ENCODE measurements at regions not wholly inside any gene's neighbourhood (a gene's known extent, or its start where the extent isn't known, plus 50 kb on each side); places are given as distances from the start of the nearest gene placed in this dataset.

DNA sequence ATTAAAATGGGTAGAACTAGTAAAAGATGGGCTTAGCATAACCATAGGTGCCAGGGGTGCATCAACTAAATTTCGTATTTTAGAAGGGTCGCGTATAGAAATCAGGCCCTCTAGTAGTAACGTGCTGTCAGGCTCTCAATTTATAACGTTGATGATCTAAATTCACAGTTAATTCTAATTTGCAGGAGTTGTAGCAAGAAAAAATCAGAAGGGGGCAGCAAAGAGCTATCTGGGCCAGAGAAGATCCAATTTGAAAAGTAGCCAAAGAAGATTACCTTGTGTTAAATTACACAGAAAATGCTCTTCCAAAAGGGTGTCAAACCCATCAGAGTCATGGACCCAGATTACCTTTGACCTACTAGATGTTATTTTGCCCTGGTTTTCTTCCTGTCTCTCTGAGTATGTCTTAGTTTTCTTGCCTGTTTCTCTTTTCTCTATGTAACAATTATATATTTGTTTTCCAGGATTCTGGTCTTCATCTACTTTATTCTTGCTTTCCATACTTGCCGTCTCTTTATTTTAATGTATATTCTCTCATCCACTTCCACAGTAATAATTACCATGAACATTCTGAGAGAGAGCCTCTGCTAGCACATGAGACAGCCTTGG, 1030.9 kb downstream of the AMY1C start:
- no TSS peak for BruUV-seq (replicated peaks)
- intact Hi-C loops (cut with micrococcal nuclease): loop anchor here (10.0 kb wide), 1 partner anchor 1014 kb away; no protein-coding TSS in a partner anchor
- dilution Hi-C loops (cut with MboI; ENCODE audit: extremely low pct_ligation_motif_present, low sequenced_read_pairs): no loop called here
- ChIA-PET CTCF (no interaction called here), POLR2A (no interaction called here)
- no peaks in the 10 kb centered on the region for H4K20me1 ChIP-seq (replicated peaks; ENCODE audit: control insufficient read depth, extremely low read depth, insufficient read depth, low read length)
- FAIRE-seq (peak; percentile 55), DNase-seq (ENCODE audit: low read depth, low spot score) (peak; percentile 9)
- no peaks in the 10 kb centered on the region for H3K9me3 ChIP-seq (replicated peaks; ENCODE audit: control insufficient read depth, insufficient read depth, low read length)
- no peaks in the 10 kb centered on the region for H3K9me1 ChIP-seq (replicated peaks; ENCODE audit: control insufficient read depth, extremely low read depth, insufficient read depth, low read length)
- no peaks in the 10 kb centered on the region for H3K4me1 ChIP-seq (ENCODE audit: control insufficient read depth, extremely low read depth, insufficient read depth, low read length)
- no peak overlapping the region for H3K9ac ChIP-seq (replicated peaks; ENCODE audit: extremely low read depth, insufficient read depth, low read length)
- no peaks in the 10 kb centered on the region for H3K27me3 ChIP-seq (ENCODE audit: control insufficient read depth in 2 of 2, insufficient read depth in 2 of 2, low read length in 2 of 2)
- no peak overlapping the region for H3K4me3 ChIP-seq (replicated peaks in 1 of 3; ENCODE audit: insufficient read depth in 1 of 3, low read depth in 1 of 3, low read length in 3 of 3)
- no peaks in the 10 kb centered on the region for H3K36me3 ChIP-seq (ENCODE audit: control insufficient read depth in 2 of 2, extremely low read depth in 1 of 2, insufficient read depth in 2 of 2, low read length in 2 of 2)
- H3K4me2 ChIP-seq (ENCODE audit: insufficient read depth, low read length): no peak overlapping the region
- TF ChIP-seq, protein P1, sequence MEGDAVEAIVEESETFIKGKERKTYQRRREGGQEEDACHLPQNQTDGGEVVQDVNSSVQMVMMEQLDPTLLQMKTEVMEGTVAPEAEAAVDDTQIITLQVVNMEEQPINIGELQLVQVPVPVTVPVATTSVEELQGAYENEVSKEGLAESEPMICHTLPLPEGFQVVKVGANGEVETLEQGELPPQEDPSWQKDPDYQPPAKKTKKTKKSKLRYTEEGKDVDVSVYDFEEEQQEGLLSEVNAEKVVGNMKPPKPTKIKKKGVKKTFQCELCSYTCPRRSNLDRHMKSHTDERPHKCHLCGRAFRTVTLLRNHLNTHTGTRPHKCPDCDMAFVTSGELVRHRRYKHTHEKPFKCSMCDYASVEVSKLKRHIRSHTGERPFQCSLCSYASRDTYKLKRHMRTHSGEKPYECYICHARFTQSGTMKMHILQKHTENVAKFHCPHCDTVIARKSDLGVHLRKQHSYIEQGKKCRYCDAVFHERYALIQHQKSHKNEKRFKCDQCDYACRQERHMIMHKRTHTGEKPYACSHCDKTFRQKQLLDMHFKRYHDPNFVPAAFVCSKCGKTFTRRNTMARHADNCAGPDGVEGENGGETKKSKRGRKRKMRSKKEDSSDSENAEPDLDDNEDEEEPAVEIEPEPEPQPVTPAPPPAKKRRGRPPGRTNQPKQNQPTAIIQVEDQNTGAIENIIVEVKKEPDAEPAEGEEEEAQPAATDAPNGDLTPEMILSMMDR (IDR thresholded peaks at IDR 0.05; ENCODE audit: extremely low read depth in 1 of 2, insufficient read depth in 1 of 2, low read depth in 1 of 2, low read length in 2 of 2): peak; percentile 42 to 55
- TF ChIP-seq GATA2 (IDR thresholded peaks at IDR 0.05; ENCODE audit: insufficient read depth, insufficient read length, low read depth, low read length): no peak
- no peak for TF ChIP-seq POLR2A (IDR thresholded peaks at IDR 0.05; ENCODE audit: low read depth, low read length)
- TF ChIP-seq, protein P2, sequence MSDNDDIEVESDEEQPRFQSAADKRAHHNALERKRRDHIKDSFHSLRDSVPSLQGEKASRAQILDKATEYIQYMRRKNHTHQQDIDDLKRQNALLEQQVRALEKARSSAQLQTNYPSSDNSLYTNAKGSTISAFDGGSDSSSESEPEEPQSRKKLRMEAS (IDR thresholded peaks at IDR 0.05; ENCODE audit: insufficient read depth, insufficient read length): no peak
- H3K27ac ChIP-seq (ENCODE audit: insufficient read depth, low read depth, low read length): no peak overlapping the region
- no peaks in the 10 kb centered on the region for H3K79me2 ChIP-seq (ENCODE audit: control insufficient read depth, insufficient read depth, low read length)
- H2AFZ ChIP-seq (ENCODE audit: low read depth, low read length): no peak overlapping the region

DNA sequence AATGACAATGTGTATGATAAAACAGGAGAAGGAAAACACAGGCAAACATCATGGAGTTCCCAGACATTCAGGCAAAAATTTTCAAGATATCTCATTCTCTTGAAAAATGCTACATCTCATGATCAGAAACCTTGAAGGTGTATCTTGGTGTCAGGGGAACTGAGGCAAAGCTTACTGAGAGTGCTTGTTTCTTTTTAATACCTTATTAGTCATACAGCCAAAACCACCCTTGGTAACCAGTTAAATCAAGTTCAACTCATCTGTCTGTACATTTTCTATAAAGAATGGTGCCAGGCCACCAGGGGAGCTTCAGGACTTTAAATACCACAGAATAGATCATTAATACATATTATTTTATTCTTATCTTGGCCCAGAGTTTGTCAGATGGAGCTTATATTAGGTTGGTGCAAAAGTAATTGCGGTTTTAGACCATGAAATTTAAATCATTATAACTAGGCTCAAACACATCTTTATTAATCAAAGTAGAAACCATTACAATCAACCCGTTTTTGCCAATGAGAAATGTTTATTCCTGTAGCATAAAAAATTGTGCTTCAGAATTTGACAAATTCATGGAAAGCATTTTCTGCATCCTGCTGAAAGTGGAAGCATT, 1036.0 kb downstream of the AMY1C start:
- Histone ChIP-seq H3K4me3 (replicated peaks in 1 of 3; ENCODE audit: insufficient read depth in 1 of 3, low read depth in 1 of 3, low read length in 3 of 3) (no peak overlapping the region), H3K79me2 (ENCODE audit: control insufficient read depth, insufficient read depth, low read length) (no peaks in the 10 kb centered on the region), H3K4me2 (ENCODE audit: insufficient read depth, low read length) (no peak overlapping the region), H3K4me1 (ENCODE audit: control insufficient read depth, extremely low read depth, insufficient read depth, low read length) (no peaks in the 10 kb centered on the region), H3K9ac (replicated peaks; ENCODE audit: extremely low read depth, insufficient read depth, low read length) (no peak overlapping the region), H3K9me3 (replicated peaks; ENCODE audit: control insufficient read depth, insufficient read depth, low read length) (peaks cover 4% of the 10 kb centered on the region), H4K20me1 (replicated peaks; ENCODE audit: control insufficient read depth, extremely low read depth, insufficient read depth, low read length) (no peaks in the 10 kb centered on the region), H3K36me3 (ENCODE audit: control insufficient read depth in 2 of 2, extremely low read depth in 1 of 2, insufficient read depth in 2 of 2, low read length in 2 of 2) (no peaks in the 10 kb centered on the region), H3K9me1 (replicated peaks; ENCODE audit: control insufficient read depth, extremely low read depth, insufficient read depth, low read length) (no peaks in the 10 kb centered on the region), H2AFZ (ENCODE audit: low read depth, low read length) (no peak overlapping the region), H3K27ac (ENCODE audit: insufficient read depth, low read depth, low read length) (no peak overlapping the region), H3K27me3 (ENCODE audit: control insufficient read depth in 2 of 2, insufficient read depth in 2 of 2, low read length in 2 of 2) (no peaks in the 10 kb centered on the region)
- CTCF ChIA-PET: no interaction called here
- no peak for FAIRE-seq
- BruUV-seq (replicated peaks): no TSS peak
- POLR2A ChIA-PET: no interaction called here
- intact Hi-C loops (cut with micrococcal nuclease): loop anchor here (10.0 kb wide), 1 partner anchor 1009 kb away; no protein-coding TSS in a partner anchor
- no peak for DNase-seq (ENCODE audit: low read depth, low spot score)
- TF ChIP-seq, protein P1 (IDR thresholded peaks at IDR 0.05; ENCODE audit: extremely low read depth in 1 of 2, insufficient read depth in 1 of 2, low read depth in 1 of 2, low read length in 2 of 2): no peak
- TF ChIP-seq POLR2AphosphoS5 (IDR thresholded peaks at IDR 0.05; ENCODE audit: insufficient read depth, low read depth, low read length) (no peak), POLR2A (IDR thresholded peaks at IDR 0.05; ENCODE audit: low read depth, low read length) (no peak)
- dilution Hi-C loops (cut with MboI; ENCODE audit: extremely low pct_ligation_motif_present, low sequenced_read_pairs): no loop called here

Measured in endothelial cell of umbilical vein (primary cell).